IMR-90 (cell line): ENCODE measurements at regions not wholly inside any gene's neighbourhood (a gene's known extent, or its start where the extent isn't known, plus 50 kb on each side); places are given as distances from the start of the nearest gene placed in this dataset.

Source experiments
- ATAC-seq: fragments of 200-7000 bp; cut with Tn5 transposase; 2 replicates; pipeline ENCODE4 v1.9.1; 2020; ENCODE audit warnings: low read depth, mild to moderate bottlenecking, moderate library complexity
- BruUV-seq: library from RNA; stranded (reverse); fragments of 400-500 nt; replicated peaks from 2 replicates; lab custom pipeline; 2021; lab: Mats Ljungman, UMichigan
- CTCF ChIA-PET: fragments of 300-600 bp; formaldehyde crosslinking; extraction: SDS; loops from one replicate; lab custom pipeline; 2021; ENCODE audit warnings: antibody characterized with exemption; lab: Yijun Ruan, JAX
- POLR2A ChIA-PET: fragments of 300-600 bp; sonication (Branson Sonifier 250); formaldehyde crosslinking; loops from one replicate; lab custom pipeline; 2022; ENCODE audit warnings: antibody characterized with exemption; ENCODE audit not compliant: unreplicated experiment; lab: Charles Lee
- DNase-seq: peaks from one replicate; pipeline ENCODE4 v3.0.0; 2013
- H2AFZ ChIP-seq: replicated peaks from 2 replicates; pipeline ENCODE3; 2013; ENCODE audit warnings: low read length, mild to moderate bottlenecking; ENCODE audit not compliant: poor library complexity
- H2AK5ac ChIP-seq: 2 replicates; pipeline ENCODE4 v1.6.1; 2013; ENCODE audit warnings: low read depth, low read length, inconsistent platforms
- H2AK9ac ChIP-seq: replicated peaks from 2 replicates; pipeline ENCODE3; 2013; ENCODE audit warnings: mild to moderate bottlenecking, low read depth, low read length, moderate library complexity; ENCODE audit not compliant: poor library complexity
- H2BK120ac ChIP-seq: 2 replicates; pipeline ENCODE4 v1.6.1; 2013; ENCODE audit warnings: low read depth, low read length, inconsistent platforms
- H2BK15ac ChIP-seq: 3 replicates; pipeline ENCODE4 v1.6.1; 2013; ENCODE audit warnings: low read depth, low read length, inconsistent platforms
- H2BK20ac ChIP-seq: 2 replicates; pipeline ENCODE4 v1.6.1; 2013; ENCODE audit warnings: low read depth, mild to moderate bottlenecking, inconsistent platforms, low read length, moderate library complexity
- H2BK5ac ChIP-seq: 2 replicates; pipeline ENCODE4 v1.6.1; 2013; ENCODE audit warnings: mild to moderate bottlenecking, low read depth, low read length, inconsistent platforms; ENCODE audit not compliant: poor library complexity, severe bottlenecking
- H3K14ac ChIP-seq: replicated peaks from 2 replicates; pipeline ENCODE4 v1.6.1; 2013; ENCODE audit warnings: low read depth, low read length, inconsistent platforms
- H3K18ac ChIP-seq: 2 replicates; pipeline ENCODE4 v1.6.1; 2013; ENCODE audit warnings: low read depth, low read length, control low read depth
- H3K23ac ChIP-seq: 2 replicates; pipeline ENCODE4 v1.6.1; 2013; ENCODE audit warnings: low read depth, low read length, inconsistent platforms
- H3K27ac ChIP-seq: 2 replicates; pipeline ENCODE4 v1.5.1; 2013; ENCODE audit warnings: mild to moderate bottlenecking, control low read depth, low read length; ENCODE audit not compliant: insufficient read depth
- H3K27me3 ChIP-seq: 2 replicates; pipeline ENCODE4 v1.6.1; 2013; ENCODE audit warnings: low read length; ENCODE audit not compliant: control insufficient read depth, insufficient read depth
- H3K36me3 ChIP-seq: 2 replicates; pipeline ENCODE4 v1.6.1; 2013; ENCODE audit warnings: low read length, mixed read lengths; ENCODE audit not compliant: control insufficient read depth, insufficient read depth
- H3K4ac ChIP-seq: 2 replicates; pipeline ENCODE4 v1.6.1; 2013; ENCODE audit warnings: low read depth, low read length, inconsistent platforms
- H3K4me1 ChIP-seq: 2 replicates; pipeline ENCODE4 v1.6.1; 2013; ENCODE audit warnings: low read length, mixed read lengths; ENCODE audit not compliant: control insufficient read depth, insufficient read depth
- H3K4me2 ChIP-seq: 2 replicates; pipeline ENCODE4 v1.6.1; 2013; ENCODE audit warnings: low read depth, mild to moderate bottlenecking, control low read depth, low read length, moderate library complexity
- H3K4me3 ChIP-seq: 2 replicates; pipeline ENCODE4 v1.5.1; 2013; ENCODE audit warnings: low read depth, mild to moderate bottlenecking, control low read depth, low read length, moderate library complexity; ENCODE audit not compliant: insufficient read depth
- H3K56ac ChIP-seq: 2 replicates; pipeline ENCODE4 v1.6.1; 2013; ENCODE audit warnings: low read length, inconsistent platforms; ENCODE audit not compliant: insufficient read depth; ENCODE audit errors: extremely low read depth
- H3K79me1 ChIP-seq, 2 experiments: 2 replicates each; pipeline ENCODE4 v1.6.1; 2013; ENCODE audit warnings: low read length in 2 of 2, inconsistent platforms in 1 of 2, low read depth in 1 of 2
- H3K9ac ChIP-seq: 2 replicates; pipeline ENCODE4 v1.6.1; 2013; ENCODE audit warnings: low read depth, low read length, control low read depth
- H3K9me1 ChIP-seq: 2 replicates; pipeline ENCODE4 v1.6.1; 2013; ENCODE audit warnings: low read length, inconsistent platforms; ENCODE audit not compliant: insufficient read depth
- H3K9me3 ChIP-seq: 2 replicates; pipeline ENCODE4 v1.6.1; 2013; ENCODE audit warnings: low read length; ENCODE audit not compliant: control insufficient read depth, insufficient read depth
- H4K20me1 ChIP-seq: 2 replicates; pipeline ENCODE4 v1.6.1; 2013; ENCODE audit warnings: low read length, inconsistent platforms; ENCODE audit not compliant: insufficient read depth
- H4K5ac ChIP-seq: 2 replicates; pipeline ENCODE4 v1.6.1; 2013; ENCODE audit warnings: mild to moderate bottlenecking, low read depth, low read length, control low read depth
- H4K8ac ChIP-seq, 2 experiments: 2 replicates each; pipeline ENCODE4 v1.6.1; 2013; ENCODE audit warnings: low read depth in 2 of 2, low read length in 2 of 2, control low read depth in 1 of 2, inconsistent platforms in 1 of 2
- H4K91ac ChIP-seq: 2 replicates; pipeline ENCODE4 v1.6.1; 2013; ENCODE audit warnings: low read depth, low read length, inconsistent platforms; ENCODE audit not compliant: insufficient read depth
- BHLHE40 ChIP-seq: fragments of 150-350 bp; IDR thresholded peaks from 2 replicates; pipeline ENCODE4 v1.6.1; 2016; ENCODE audit warnings: mild to moderate bottlenecking, low read depth, low read length
- CEBPB ChIP-seq: IDR thresholded peaks from 2 replicates; pipeline ENCODE4 v1.6.1; 2012; ENCODE audit warnings: low read depth, low read length, improper control_type of control experiment
- CHD1 ChIP-seq: IDR thresholded peaks from 2 replicates; pipeline ENCODE4 v1.6.1; 2012; ENCODE audit warnings: low read depth, low read length, improper control_type of control experiment
- CTCF ChIP-seq: conservative IDR thresholded peaks from 2 replicates; pipeline ENCODE4 v1.5.1; 2012; ENCODE audit warnings: mild to moderate bottlenecking, low read depth, low read length, improper control_type of control experiment
- FOS ChIP-seq: fragments of 150-350 bp; IDR thresholded peaks from 2 replicates; pipeline ENCODE4 v1.6.1; 2016; ENCODE audit warnings: low read depth, low read length
- MAFK ChIP-seq: IDR thresholded peaks from 2 replicates; pipeline ENCODE4 v1.6.1; 2012; ENCODE audit warnings: low read depth, low read length, improper control_type of control experiment
- MAZ ChIP-seq: IDR thresholded peaks from 2 replicates; pipeline ENCODE4 v1.6.1; 2012; ENCODE audit warnings: low read depth, mild to moderate bottlenecking, low read length, improper control_type of control experiment, moderate library complexity, borderline replicate concordance
- MXI1 ChIP-seq: IDR thresholded peaks from 2 replicates; pipeline ENCODE4 v1.6.1; 2012; ENCODE audit warnings: low read depth, mild to moderate bottlenecking, low read length, moderate library complexity, borderline replicate concordance
- NFE2L2 ChIP-seq: fragments of 150-350 bp; IDR thresholded peaks from 2 replicates; pipeline ENCODE4 v1.6.1; 2016; ENCODE audit warnings: low read depth, mild to moderate bottlenecking, low read length
- POLR2A ChIP-seq: IDR thresholded peaks from 2 replicates; pipeline ENCODE4 v1.6.1; 2012; ENCODE audit warnings: mild to moderate bottlenecking, low read depth, low read length
- RAD21 ChIP-seq: IDR thresholded peaks from 2 replicates; pipeline ENCODE4 v1.6.1; 2012; ENCODE audit warnings: low read length, improper control_type of control experiment
- RCOR1 ChIP-seq: IDR thresholded peaks from 2 replicates; pipeline ENCODE4 v1.6.1; 2012; ENCODE audit warnings: mild to moderate bottlenecking, low read length, improper control_type of control experiment; ENCODE audit not compliant: insufficient replicate concordance
- RFX5 ChIP-seq: IDR thresholded peaks from 2 replicates; pipeline ENCODE4 v1.8.0; 2012; ENCODE audit warnings: low read depth, mild to moderate bottlenecking, low read length, moderate library complexity
- SMC3 ChIP-seq: fragments of 150-350 bp; IDR thresholded peaks from 2 replicates; pipeline ENCODE4 v1.6.1; 2016; ENCODE audit warnings: low read depth, mild to moderate bottlenecking, antibody characterized with exemption, low read length, moderate library complexity
- USF2 ChIP-seq: fragments of 150-350 bp; IDR thresholded peaks from 2 replicates; pipeline ENCODE4 v1.6.1; 2017; ENCODE audit warnings: mild to moderate bottlenecking, antibody characterized with exemption, low read length, low read depth
- WGBS, 2 experiments: methylation state at CpG; one replicate each; pipeline versions ENCODE4 v1.1.5 to v1.1.7; 2013; ENCODE audit warnings: missing lambda C conversion rate in 2 of 2; ENCODE audit not compliant: insufficient read length in 1 of 2; ENCODE audit errors: extremely low coverage in 2 of 2; 5-methylcytosine and 5-hydroxymethylcytosine counted together
- dilution Hi-C: fragments of 300-500 bp; cut with HindIII; formaldehyde crosslinking; loops from one replicate; pipeline ENCODE4 v1.14.3; 2018; ENCODE audit warnings: low sequenced_read_pairs; ENCODE audit not compliant: unreplicated experiment
- in situ Hi-C: fragments of 300-500 bp; cut with MboI; formaldehyde crosslinking; loops from 3 replicates; pipeline ENCODE4 v1.14.3; 2019; ENCODE audit warnings: low sequenced_read_pairs, inconsistent platforms, mixed read lengths
- intact Hi-C: fragments of 100-400 bp; cut with micrococcal nuclease; formaldehyde crosslinking; loops from 2 replicates; pipeline ENCODE4 v1.10.0; 2022
- TF ChIP-seq, protein P1 (sequence below): fragments of 150-350 bp; IDR thresholded peaks from 2 replicates; pipeline ENCODE4 v1.6.1; 2016; ENCODE audit warnings: low read depth, mild to moderate bottlenecking, low read length, moderate library complexity, borderline replicate concordance

- no peak overlapping the region for H4K91ac ChIP-seq
- no peak overlapping the region for H4K8ac ChIP-seq
- dilution Hi-C loops: no loop called here
- no peak overlapping the region for H3K14ac ChIP-seq
- POLR2A ChIA-PET: no interaction called here
- no peak overlapping the region for H3K4me3 ChIP-seq
- no TSS peak for BruUV-seq
- H2AK5ac ChIP-seq: no peak overlapping the region
- no peak overlapping the region for H3K18ac ChIP-seq
- H3K36me3 ChIP-seq: 0 out of 2 replicates have a peak, but pooled peaks cover 3% of the 10 kb centered on the region
- ATAC-seq: no peak
- H3K23ac ChIP-seq: no peak overlapping the region
- no peak overlapping the region for H2BK15ac ChIP-seq
- H2AK9ac ChIP-seq: no peak overlapping the region
- no peak overlapping the region for H3K4ac ChIP-seq
- no peaks in the 10 kb centered on the region for H3K9me3 ChIP-seq
- no peak for DNase-seq
- H2BK20ac ChIP-seq: no peak overlapping the region
- no peak overlapping the region for H3K56ac ChIP-seq
- no peak overlapping the region for H2BK120ac ChIP-seq
- CTCF ChIA-PET: no interaction called here
- TF ChIP-seq MXI1 (no peak), SMC3 (no peak), RFX5 (no peak), RCOR1 (no peak), CEBPB (no peak), BHLHE40 (no peak), CTCF (no peak), USF2 (no peak), POLR2A (no peak), FOS (no peak), CHD1 (no peak), MAFK (no peak), RAD21 (no peak), MAZ (no peak), NFE2L2 (no peak)
- TF ChIP-seq, protein P1, sequence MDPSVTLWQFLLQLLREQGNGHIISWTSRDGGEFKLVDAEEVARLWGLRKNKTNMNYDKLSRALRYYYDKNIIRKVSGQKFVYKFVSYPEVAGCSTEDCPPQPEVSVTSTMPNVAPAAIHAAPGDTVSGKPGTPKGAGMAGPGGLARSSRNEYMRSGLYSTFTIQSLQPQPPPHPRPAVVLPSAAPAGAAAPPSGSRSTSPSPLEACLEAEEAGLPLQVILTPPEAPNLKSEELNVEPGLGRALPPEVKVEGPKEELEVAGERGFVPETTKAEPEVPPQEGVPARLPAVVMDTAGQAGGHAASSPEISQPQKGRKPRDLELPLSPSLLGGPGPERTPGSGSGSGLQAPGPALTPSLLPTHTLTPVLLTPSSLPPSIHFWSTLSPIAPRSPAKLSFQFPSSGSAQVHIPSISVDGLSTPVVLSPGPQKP: no peak
- H3K9ac ChIP-seq: no peak overlapping the region
- peaks cover 11 to 15% of the 10 kb centered on the region in 2 experiments; a peak in 3 of 4 replicates for H3K79me1 ChIP-seq
- no peak overlapping the region for H3K27ac ChIP-seq
- WGBS, 2 experiments: no CpG with 5 or more reads among the region's 1 CpG
- no peaks in the 10 kb centered on the region for H3K4me1 ChIP-seq
- 0 out of 2 replicates have a peak, but pooled peaks cover 2% of the 10 kb centered on the region for H3K9me1 ChIP-seq
- no peak overlapping the region for H2AFZ ChIP-seq
- in situ Hi-C loops: loop anchor here (25.0 kb wide), 1 partner anchor 1126 kb away; no protein-coding TSS in a partner anchor
- no peak overlapping the region for H4K5ac ChIP-seq
- no peak overlapping the region for H3K4me2 ChIP-seq
- no peak overlapping the region for H2BK5ac ChIP-seq
- no peaks in the 10 kb centered on the region for H3K27me3 ChIP-seq
- H4K20me1 ChIP-seq: no peaks in the 10 kb centered on the region; the same call in 1 of the 2 replicates
- intact Hi-C loops: no loop called here
Observed at GRCh38 chr7:112887976-112888375, 97.8 kb upstream of the TMEM168 start.
